ENCODE measurements at regions not wholly inside any gene's neighbourhood (a gene's known extent, or its start where the extent isn't known, plus 50 kb on each side); places are given as distances from the start of the nearest gene placed in this dataset.

DNA sequence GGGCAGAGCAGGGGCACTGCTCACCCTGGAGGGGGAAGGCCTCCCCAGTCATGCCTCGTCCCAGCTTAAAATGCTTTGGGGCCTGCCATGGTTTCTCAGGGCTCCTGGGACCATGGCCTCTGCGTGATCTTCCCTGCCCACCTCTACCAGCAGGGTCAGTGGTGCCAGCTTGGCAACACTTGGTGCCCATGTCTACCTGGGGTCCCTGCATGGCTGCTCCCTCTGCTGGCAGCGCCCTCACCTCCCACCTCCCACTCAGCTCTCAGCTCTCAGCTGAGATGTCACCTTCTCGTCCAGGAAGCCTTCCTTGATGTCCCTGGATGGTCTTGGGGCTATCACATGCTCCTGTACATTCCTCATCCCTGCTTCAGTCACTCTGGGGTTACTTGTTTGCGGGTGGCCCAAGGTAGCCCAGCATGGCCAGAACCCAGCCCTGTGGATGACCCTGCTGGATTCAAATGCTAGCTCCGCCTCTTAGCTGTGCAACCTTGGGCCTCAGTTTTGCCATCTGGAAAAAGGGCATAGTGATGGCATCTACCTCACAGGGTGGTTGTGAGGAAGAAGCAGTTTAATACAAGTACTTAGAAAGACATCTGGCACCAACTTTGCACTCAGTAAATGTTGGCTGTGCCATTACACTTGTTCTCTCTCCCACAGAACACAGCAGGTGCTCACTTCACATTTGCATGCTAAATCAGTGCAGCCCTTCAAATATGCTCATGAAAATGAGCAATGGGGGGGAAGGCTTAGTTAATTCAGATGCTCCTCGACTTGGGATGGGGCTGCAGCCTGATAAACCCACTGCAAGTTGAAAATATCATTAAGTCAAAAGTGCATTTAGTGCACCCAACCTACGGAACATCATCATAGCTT lies 53.5 kb upstream of the PTPN1 start:
- TF ChIP-seq, protein P1, sequence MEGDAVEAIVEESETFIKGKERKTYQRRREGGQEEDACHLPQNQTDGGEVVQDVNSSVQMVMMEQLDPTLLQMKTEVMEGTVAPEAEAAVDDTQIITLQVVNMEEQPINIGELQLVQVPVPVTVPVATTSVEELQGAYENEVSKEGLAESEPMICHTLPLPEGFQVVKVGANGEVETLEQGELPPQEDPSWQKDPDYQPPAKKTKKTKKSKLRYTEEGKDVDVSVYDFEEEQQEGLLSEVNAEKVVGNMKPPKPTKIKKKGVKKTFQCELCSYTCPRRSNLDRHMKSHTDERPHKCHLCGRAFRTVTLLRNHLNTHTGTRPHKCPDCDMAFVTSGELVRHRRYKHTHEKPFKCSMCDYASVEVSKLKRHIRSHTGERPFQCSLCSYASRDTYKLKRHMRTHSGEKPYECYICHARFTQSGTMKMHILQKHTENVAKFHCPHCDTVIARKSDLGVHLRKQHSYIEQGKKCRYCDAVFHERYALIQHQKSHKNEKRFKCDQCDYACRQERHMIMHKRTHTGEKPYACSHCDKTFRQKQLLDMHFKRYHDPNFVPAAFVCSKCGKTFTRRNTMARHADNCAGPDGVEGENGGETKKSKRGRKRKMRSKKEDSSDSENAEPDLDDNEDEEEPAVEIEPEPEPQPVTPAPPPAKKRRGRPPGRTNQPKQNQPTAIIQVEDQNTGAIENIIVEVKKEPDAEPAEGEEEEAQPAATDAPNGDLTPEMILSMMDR (conservative IDR thresholded peaks at IDR 0.05; ENCODE audit: low read depth, low read length): peak; percentile 30
- H3K4me3 ChIP-seq (ENCODE audit: low read depth, low read length): no peak overlapping the region
- DNase-seq (ENCODE audit: low read depth): no peak

DNA sequence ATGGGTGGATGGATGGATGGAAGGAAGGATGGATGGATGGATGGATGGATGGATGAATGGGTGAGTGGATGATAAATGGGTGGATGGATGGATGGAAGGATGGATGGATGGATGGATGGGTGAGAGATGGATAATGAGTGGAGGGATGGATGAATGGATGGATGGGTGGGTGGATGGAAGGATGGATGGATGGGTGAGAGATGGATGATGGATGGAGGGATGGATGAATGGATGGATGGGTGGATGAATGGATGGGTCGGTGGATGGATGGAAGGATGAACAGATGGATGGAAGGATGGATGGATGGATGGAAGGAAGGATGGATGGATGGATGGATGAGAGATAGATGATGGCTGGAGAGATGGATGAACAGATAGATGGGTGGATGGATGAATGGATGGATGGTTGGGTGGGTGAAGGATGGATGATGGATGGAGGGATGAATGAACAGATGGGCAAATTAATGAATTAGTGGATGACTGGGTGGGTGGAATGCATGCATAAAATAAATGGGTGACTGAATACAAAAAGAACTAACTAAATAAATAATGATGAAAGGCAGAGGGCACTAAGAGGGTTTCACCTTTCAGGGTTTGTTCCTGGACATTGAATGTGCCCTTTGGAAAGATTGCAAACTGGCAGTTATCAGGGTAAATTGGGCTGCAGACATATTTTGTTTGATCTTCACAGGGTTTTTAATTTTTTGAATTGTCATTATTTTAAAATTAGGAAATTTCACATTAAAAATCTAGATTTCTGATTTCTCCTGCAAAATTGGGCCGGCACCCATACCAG lies 50.9 kb upstream of the PTPN1 start:
- no peak for DNase-seq (ENCODE audit: low read depth)
- no peak overlapping the region for H3K4me3 ChIP-seq (ENCODE audit: low read depth, low read length)
- TF ChIP-seq, protein P1 (conservative IDR thresholded peaks at IDR 0.05; ENCODE audit: low read depth, low read length): no peak

DNA sequence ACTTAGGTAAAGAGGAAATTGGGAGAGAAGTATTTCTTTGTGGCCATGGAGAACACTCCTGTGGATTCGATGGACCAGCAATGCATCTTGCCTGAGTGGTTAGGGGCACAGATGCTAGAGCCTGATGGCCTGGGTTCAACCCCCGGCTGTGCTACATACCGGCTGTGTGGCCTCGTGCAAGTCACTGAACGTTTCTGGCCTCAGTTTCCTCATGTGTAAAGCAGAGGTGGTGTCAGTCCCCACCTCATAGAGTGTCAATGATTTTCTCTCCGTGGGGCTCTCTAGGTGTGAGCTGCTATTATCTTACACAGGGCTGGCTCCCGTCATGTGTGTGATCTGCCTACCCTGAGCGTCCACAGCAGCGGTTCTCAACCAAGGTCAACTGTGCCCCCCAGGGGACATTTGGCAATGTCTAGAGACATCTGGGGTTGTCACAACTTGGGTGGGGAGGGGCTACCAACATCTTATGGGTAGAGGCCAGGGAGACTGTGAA lies 50.0 kb upstream of the PTPN1 start:
- no peak for DNase-seq (ENCODE audit: low read depth)
- TF ChIP-seq, protein P1 (conservative IDR thresholded peaks at IDR 0.05; ENCODE audit: low read depth, low read length): no peak
- no peak overlapping the region for H3K4me3 ChIP-seq (ENCODE audit: low read depth, low read length)

Data from choroid plexus epithelial cell (primary cell).